GM18873 (cell line): ENCODE measurements at regions not wholly inside any gene's neighbourhood (a gene's known extent, or its start where the extent isn't known, plus 50 kb on each side); places are given as distances from the start of the nearest gene placed in this dataset.

ENCODE experiments used
- ATAC-seq: cut with Tn5 transposase; IDR thresholded peaks from one replicate; pipeline ENCODE4 v1.9.1; 2021; ENCODE audit warnings: mild to moderate bottlenecking, moderate library complexity, moderate number of reproducible peaks; ENCODE audit not compliant: unreplicated experiment, low FRiP score

DNA sequence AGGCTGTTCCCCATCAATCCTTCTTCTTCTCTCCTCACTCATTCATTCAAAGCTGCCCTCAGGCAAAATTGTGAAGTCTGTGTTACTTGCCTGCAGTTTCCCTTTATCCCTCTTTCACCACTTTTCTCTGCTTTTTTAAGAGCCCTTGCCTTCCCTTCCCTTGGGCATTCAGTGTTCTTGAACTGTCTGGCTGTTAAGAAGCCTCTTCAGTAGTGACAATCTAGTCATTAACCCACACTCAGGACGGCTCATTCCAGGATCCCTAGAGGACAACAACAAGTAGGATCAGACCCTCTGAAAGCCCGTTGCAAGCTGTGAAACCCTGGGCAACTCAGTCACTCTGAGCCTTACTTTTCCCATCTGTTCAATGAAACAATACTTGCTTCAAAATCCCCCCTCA is 615.7 kb downstream of the EPHA4 start:
- ATAC-seq, result no peak

- no peak for ATAC-seq
Observed at GRCh38 chr2:220959391-220959802, 612.7 kb downstream of the EPHA4 start.

- ATAC-seq, result no peak
Observed at GRCh38 chr2:220961143-220961860, 610.8 kb downstream of the EPHA4 start.

- ATAC-seq, result no peak
Observed at GRCh38 chr2:220962556-220962955, 609.5 kb downstream of the EPHA4 start.

DNA sequence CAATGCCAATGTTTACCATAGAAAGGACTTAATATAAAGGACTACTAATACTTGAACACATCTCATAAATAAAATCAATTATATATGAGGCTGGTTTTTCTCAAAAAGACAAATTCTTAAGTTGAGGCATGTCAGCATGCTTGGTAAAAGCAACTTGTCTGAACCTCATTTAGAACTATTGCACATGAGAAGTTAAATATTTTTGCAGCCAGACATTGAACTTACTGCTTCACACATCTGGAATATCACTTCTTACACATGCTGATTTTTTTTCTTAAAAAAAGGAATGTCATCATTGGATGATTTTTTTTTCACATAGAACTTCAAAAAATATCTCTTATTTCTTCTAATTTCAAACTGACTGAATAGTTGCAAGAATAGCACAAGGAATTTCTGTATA is 609.0 kb downstream of the EPHA4 start:
- ATAC-seq, result no peak

DNA sequence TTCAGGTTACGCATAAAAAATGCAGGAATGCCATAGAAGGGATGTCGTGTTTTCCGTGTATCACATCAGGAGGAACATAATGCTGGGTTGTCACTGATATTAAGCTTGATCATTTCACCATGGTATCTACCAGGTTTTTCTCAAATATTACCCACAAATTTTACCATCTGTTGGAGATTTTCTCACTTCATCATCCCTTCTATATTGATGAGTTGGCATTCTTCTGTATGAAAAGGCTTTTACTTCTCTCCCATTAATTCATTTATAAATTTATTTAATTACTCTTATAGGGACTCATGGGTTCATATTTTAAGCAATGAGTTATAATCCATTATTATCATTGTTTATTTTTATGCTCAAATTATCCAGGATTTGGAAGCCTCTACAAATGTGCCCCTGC is 608.2 kb downstream of the EPHA4 start:
- no peak for ATAC-seq

DNA sequence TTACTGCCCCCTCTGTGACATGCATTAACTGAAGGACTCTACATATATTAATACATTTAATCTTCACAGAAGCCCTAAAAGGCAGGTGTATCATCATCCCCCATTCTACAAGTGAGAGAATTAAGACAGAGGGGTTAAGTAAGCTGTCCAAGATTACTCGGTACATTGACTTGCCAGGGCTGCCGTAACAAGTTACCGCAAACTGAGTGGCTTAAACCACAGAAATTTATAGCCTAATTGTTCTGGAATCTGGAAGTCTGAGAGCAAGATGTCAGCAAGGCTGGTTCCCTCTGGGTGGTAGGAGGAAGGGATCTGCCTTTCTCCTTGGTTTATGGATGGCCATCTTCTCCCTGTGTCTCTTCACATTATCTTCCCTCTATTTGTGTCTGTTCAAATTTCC is 605.5 kb downstream of the EPHA4 start:
- ATAC-seq, result no peak

DNA sequence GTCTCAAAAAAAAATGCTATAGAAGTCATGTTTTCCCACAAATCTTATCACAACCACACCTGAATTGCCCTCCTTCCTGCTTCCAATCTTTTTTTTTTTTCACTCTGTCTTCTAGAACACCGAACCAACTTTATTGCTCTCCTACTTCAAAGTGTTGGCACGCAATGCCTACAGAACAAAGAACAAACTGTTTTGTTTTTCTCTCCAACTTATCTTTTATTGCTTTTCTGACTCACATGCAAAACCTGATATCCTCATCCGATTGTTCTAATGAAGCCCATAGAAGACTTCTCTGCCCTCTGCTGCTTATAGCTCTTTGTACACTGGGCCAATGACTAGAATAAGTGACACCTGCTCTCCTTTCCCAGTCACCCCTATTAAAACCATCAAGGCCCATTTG is 602.8 kb downstream of the EPHA4 start:
- no peak for ATAC-seq

DNA sequence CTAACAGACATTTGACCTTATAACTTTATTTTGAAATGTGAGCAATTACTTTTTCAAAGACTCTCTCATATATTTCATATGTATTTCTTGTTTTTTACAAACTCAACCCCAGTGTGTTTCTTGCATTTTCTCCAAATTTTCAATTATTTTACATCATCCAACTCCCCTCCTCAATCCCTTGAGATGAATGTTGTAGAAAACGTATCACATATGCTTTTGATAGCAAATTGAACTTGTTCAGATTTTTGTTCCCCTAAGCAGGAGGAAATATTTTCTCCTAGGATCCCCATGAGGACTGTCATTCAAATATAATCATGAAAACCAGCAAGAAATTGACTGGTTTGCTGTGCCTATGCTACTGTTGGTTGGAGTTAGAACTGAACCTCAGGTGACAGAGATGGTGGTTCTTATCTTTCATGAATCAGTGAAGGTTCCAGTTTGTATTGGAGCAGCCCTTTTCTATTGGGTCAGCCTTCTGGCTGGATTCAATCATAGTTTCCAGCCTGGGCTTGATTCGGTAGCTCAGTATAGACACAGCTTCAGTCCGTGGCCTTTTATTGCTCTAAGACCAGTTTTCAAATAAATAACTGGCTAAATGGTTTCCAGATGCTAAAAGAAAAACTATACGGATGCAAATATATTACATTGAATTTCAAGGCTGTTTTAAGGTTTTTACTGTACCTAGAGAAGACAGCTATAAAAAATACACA is 591.0 kb downstream of the EPHA4 start:
- no peak for ATAC-seq

GRCh38 chr2:220981926-220982325 is 590.2 kb downstream of the EPHA4 start:
- no peak for ATAC-seq

- ATAC-seq, result no peak
Observed at GRCh38 chr2:220985561-220985960, 586.5 kb downstream of the EPHA4 start.

- no peak for ATAC-seq
Observed at GRCh38 chr2:220987839-220988238, 584.3 kb downstream of the EPHA4 start.

DNA sequence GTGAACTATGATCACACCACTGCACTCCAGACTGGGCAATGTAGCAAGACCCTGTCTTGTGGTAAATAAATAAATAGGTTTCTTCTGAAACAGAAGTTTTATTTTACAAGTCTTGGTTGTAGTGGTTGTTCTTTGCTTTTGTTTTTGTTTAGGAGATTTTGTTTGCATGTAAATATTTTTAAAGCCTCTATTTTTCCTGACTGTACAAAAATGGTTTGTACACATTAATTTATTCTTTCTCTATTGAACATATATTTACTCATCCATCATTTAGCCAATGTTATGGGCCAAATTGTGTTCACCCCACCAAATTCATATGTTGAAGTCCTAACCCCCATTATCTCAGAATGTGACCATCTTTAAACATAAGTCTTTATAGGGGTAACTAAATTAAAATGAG is 580.1 kb downstream of the EPHA4 start:
- ATAC-seq, result no peak

GRCh38 chr2:220994846-220995245 is 577.3 kb downstream of the EPHA4 start:
- ATAC-seq, result no peak

DNA sequence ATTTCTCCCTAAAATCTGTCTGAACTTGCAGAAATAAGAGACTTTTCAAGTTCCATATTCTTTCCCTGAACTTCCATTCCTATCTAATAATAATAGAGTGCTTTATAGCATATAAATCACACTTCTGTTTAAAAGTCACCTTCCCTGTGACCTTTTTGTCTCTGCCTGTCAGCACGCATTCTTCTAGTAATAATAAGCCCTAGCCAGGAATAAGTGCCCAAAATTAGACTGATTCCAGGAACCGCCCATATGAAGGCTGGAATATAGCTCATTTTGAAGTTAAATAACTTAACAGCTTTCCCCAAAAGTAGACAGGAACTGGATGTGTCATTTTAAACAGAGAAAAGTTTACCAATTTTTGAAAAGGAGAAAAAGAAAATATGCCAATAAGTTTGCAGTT is 576.5 kb downstream of the EPHA4 start:
- ATAC-seq, result no peak

GRCh38 chr2:220998156-220998555 is 573.9 kb downstream of the EPHA4 start:
- no peak for ATAC-seq

DNA sequence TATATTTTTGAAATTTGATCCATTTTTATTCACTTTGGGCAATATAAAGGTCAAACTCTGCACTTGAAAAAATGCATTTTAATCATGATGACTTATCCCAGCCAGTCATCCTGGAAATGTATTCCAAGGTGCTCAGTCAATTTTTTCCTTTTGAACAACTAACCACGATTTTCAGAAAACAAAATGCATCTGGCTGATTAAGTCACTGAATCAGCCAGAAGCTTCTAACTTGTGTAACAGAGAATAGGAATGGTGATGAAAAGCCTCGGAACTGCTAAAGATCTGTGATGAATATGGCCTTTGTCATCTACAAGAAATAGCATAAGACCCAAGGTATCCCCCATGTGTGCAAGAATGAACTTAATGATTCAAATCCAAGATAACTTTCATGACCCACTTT is 572.7 kb downstream of the EPHA4 start:
- ATAC-seq, result no peak

GRCh38 chr2:221001381-221001801 is 570.7 kb downstream of the EPHA4 start:
- ATAC-seq, result no peak

DNA sequence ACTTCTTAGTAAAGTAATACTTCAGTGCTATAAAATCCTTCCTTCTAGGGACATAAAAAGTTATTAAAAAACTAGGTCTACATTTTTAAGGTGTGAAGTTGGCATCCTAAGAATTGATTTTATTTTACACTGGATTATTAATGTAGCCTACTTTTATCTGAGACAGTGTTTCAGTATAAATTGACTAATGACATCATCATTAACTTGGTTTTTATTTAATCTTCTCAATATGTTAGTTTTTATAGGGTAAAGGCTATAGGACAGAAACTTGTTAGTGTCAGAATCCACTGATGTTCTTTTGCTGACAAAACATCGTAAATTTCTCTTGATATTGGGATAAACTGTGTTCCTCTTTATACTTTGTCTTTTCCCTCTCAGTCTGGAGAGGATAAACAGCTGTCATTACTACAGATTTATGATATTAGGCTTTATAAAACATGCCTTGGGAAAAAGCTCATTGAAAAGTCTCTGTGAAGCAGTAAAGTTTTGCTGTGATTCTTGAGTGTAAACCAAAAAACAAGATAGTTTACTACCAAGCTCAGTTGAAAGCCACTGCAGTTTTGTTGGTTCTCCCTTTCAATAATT is 569.9 kb downstream of the EPHA4 start:
- ATAC-seq, result no peak

GRCh38 chr2:221005338-221005737 is 566.8 kb downstream of the EPHA4 start:
- ATAC-seq, result no peak

- ATAC-seq, result no peak
Observed at GRCh38 chr2:221006084-221006483, 566.0 kb downstream of the EPHA4 start.

DNA sequence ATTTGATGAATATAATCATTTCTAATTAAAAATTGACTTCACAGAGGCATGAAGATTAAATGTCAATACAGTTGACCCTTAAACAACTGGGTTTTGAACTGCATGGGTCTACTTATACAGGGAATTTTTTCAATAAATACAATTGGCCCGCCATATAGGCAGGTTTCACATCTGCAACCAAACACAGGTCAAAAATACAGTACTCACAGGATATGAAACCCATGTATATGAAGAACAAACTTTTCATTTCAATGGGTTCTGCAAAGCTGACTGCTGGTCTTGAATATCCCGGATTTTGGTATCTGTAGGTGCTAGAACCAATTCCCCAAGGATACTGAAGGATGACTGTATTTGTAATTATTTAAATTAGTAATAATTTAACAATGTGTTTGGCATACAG is 555.6 kb downstream of the EPHA4 start:
- no peak for ATAC-seq
